GM18502 (cell line): ENCODE measurements at regions not wholly inside any gene's neighbourhood (a gene's known extent, or its start where the extent isn't known, plus 50 kb on each side); places are given as distances from the start of the nearest gene placed in this dataset.
A peak's percentile ranks its signal among the peaks of the same experiment; 100 is the strongest.

Source experiments
- ATAC-seq: cut with Tn5 transposase; IDR thresholded peaks from one replicate; pipeline ENCODE4 v1.9.1; 2021; ENCODE audit warnings: mild to moderate bottlenecking; ENCODE audit not compliant: unreplicated experiment, poor library complexity

GRCh38 chr6:87869064-87869905 is 167.3 kb upstream of the AKIRIN2 start:
- no peak for ATAC-seq

GRCh38 chr6:87860902-87861301 is 158.9 kb upstream of the AKIRIN2 start:
- ATAC-seq, result no peak

- ATAC-seq, result no peak
These were observed 156.4 kb upstream of the AKIRIN2 start for GRCh38 chr6:87858440-87858839.

GRCh38 chr6:87851674-87852299 is 149.8 kb upstream of the AKIRIN2 start:
- no peak for ATAC-seq

- no peak for ATAC-seq
These were observed 146.6 kb upstream of the AKIRIN2 start for GRCh38 chr6:87848616-87849015.

GRCh38 chr6:87847830-87848210 is 145.8 kb upstream of the AKIRIN2 start:
- ATAC-seq, result no peak

- no peak for ATAC-seq
These were observed 145.2 kb upstream of the AKIRIN2 start for GRCh38 chr6:87847135-87847829.

GRCh38 chr6:87846434-87846833 is 144.4 kb upstream of the AKIRIN2 start:
- ATAC-seq, result no peak

- no peak for ATAC-seq
These were observed 138.3 kb upstream of the AKIRIN2 start for GRCh38 chr6:87840324-87840723.

GRCh38 chr6:87837876-87838275 is 135.8 kb upstream of the AKIRIN2 start:
- ATAC-seq, result no peak

- no peak for ATAC-seq
These were observed 135.4 kb upstream of the AKIRIN2 start for GRCh38 chr6:87837444-87837843.

- peak; percentile 77 for ATAC-seq
These were observed 130.2 kb upstream of the AKIRIN2 start for GRCh38 chr6:87832025-87832825.

GRCh38 chr6:87830907-87831306 is 128.9 kb upstream of the AKIRIN2 start:
- ATAC-seq, result no peak

- ATAC-seq, result no peak
These were observed 127.6 kb upstream of the AKIRIN2 start for GRCh38 chr6:87829622-87830121.

- no peak for ATAC-seq
These were observed 126.0 kb upstream of the AKIRIN2 start for GRCh38 chr6:87828044-87828443.

- no peak for ATAC-seq
These were observed 125.3 kb upstream of the AKIRIN2 start for GRCh38 chr6:87827346-87827745.

GRCh38 chr6:87826424-87826823 is 124.4 kb upstream of the AKIRIN2 start:
- no peak for ATAC-seq

GRCh38 chr6:87825821-87826221 is 123.8 kb upstream of the AKIRIN2 start:
- peak; percentile 65 for ATAC-seq

- ATAC-seq, result peak; percentile 34
These were observed 123.0 kb upstream of the AKIRIN2 start for GRCh38 chr6:87824958-87825491.

GRCh38 chr6:87822011-87822410 is 120.0 kb upstream of the AKIRIN2 start:
- no peak for ATAC-seq
